Vagina (tissue), 2 donors: ENCODE measurements at regions not wholly inside any gene's neighbourhood (a gene's known extent, or its start where the extent isn't known, plus 50 kb on each side); places are given as distances from the start of the nearest gene placed in this dataset.

Experiments used
- POLR2AphosphoS5 ChIP-seq, 2 donors: sonication (generic); formaldehyde crosslinking; IDR thresholded peaks; one replicate each; pipeline ENCODE4 v1.9.0; 2017; ENCODE audit warnings: antibody characterized with exemption in 2 of 2, mild to moderate bottlenecking in 2 of 2, low read depth in 1 of 2; ENCODE audit not compliant: insufficient read depth in 1 of 2
- TF ChIP-seq, protein P1 (sequence below), 3 experiments: fragments of 450-650 bp in 2 of 3; fragments of 200-600 bp in 1 of 3; sonication (generic) in 1 of 3; IDR thresholded peaks; one replicate each; pipeline ENCODE4 v1.5.1; 2017 to 2019; ENCODE audit warnings: antibody characterized with exemption in 3 of 3, mild to moderate bottlenecking in 2 of 3, moderate library complexity in 2 of 3

- TF ChIP-seq, protein P1, sequence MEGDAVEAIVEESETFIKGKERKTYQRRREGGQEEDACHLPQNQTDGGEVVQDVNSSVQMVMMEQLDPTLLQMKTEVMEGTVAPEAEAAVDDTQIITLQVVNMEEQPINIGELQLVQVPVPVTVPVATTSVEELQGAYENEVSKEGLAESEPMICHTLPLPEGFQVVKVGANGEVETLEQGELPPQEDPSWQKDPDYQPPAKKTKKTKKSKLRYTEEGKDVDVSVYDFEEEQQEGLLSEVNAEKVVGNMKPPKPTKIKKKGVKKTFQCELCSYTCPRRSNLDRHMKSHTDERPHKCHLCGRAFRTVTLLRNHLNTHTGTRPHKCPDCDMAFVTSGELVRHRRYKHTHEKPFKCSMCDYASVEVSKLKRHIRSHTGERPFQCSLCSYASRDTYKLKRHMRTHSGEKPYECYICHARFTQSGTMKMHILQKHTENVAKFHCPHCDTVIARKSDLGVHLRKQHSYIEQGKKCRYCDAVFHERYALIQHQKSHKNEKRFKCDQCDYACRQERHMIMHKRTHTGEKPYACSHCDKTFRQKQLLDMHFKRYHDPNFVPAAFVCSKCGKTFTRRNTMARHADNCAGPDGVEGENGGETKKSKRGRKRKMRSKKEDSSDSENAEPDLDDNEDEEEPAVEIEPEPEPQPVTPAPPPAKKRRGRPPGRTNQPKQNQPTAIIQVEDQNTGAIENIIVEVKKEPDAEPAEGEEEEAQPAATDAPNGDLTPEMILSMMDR (IDR thresholded peaks at IDR 0.05): no peak
- no peak for TF ChIP-seq POLR2AphosphoS5 (IDR thresholded peaks at IDR 0.05; ENCODE audit: insufficient read depth in 1 of 2, low read depth in 1 of 2)
These were observed 603.2 kb upstream of the ID2 start for GRCh38 chr2:8078705-8079104.
